Skeletal muscle cell (primary cell): ENCODE measurements at regions not wholly inside any gene's neighbourhood (a gene's known extent, or its start where the extent isn't known, plus 50 kb on each side); places are given as distances from the start of the nearest gene placed in this dataset.

Experiments
- DNase-seq: peaks from one replicate; pipeline ENCODE4 v3.0.0-alpha.2; 2010; ENCODE audit warnings: low read depth
- H3K4me3 ChIP-seq: 2 replicates; pipeline ENCODE4 v1.5.1; 2011; ENCODE audit warnings: low read depth, mild to moderate bottlenecking, control low read depth, low read length, moderate library complexity

GRCh38 chr12:19957308-19958125 lies 410.8 kb upstream of the PDE3A start:
- H3K4me3 ChIP-seq, result no peak overlapping the region
- peak; percentile 86 for DNase-seq

DNA sequence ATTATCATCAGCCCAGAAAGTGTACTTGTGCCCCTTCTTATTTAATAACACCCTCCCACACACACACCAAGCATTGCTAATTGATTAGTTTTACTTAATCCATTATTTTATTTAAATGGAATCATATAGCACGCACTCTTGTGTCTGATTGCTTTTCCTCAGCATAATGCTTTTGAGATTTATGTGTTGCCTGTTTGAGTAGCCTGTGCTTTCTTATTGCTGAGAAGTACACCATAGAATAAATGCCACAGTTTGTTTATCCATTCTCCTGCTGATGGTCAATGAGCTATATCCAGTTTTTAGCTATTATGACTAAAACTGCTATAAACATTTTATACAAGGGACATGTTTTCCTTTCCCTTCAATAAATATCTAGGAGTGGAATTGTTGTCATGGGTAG lies 409.9 kb upstream of the PDE3A start:
- H3K4me3 ChIP-seq, result no peak overlapping the region
- DNase-seq, result no peak

GRCh38 chr12:19959353-19959752 lies 409.0 kb upstream of the PDE3A start:
- no peak overlapping the region for H3K4me3 ChIP-seq
- no peak for DNase-seq

DNA sequence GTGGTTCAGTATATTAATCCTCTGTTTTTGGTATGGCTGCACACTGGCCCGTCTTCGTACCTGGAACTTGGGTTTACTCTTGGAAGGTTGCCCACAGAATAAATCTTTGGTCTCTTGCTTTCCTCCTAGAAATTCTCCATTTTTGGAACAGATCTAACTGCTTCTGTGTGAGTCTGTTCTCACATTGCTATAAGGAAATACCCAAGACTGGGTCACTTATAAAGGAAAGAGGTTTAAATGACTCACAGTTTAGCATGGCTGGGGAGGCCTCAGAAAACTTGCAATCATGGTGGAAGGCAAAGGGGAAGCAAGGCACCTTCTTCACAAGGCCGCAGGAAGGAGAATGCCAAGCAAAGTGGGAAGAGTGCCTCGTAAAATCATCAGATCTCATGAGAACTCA lies 407.8 kb upstream of the PDE3A start:
- no peak overlapping the region for H3K4me3 ChIP-seq
- no peak for DNase-seq

DNA sequence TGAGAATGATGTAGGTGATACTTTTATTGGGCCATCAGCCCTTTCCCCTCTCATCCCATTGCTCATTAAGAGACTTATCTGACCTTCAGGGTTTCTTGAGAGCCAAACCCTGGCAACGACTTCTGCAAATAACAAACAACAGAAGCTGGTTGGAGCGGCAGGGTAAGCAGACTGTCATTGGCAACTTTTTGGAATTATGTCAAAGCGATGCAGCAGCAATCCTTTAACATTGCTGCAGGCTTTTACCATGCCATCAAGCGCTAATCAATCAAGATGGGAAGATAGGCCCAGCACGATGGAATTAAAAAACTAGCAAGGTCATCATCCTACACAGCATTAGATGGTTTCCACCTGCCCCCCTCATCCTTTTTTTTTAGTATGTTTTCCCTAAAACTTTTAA lies 406.1 kb upstream of the PDE3A start:
- H3K4me3 ChIP-seq, result no peak overlapping the region
- DNase-seq, result no peak

- H3K4me3 ChIP-seq, result no peak overlapping the region
Observed at GRCh38 chr12:19963972-19964371, 404.4 kb upstream of the PDE3A start.

DNA sequence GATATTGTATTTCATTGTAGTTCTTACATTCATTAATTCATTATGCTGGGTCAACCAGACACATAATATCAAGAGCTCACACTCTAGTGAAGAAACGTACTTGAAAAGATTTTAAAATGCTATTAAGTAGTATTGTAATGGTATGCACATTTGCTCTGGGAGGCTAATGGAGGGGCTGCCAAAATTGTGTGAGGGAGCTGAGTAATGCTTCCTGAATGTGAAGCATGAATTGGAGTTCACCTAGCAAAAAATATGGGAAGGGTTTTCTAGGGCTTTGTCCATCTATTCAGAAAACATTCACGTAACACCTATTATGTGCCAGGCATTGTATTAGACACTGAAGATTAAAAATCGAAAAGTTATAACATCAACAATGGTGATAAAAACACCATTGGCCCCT lies 403.8 kb upstream of the PDE3A start:
- no peak overlapping the region for H3K4me3 ChIP-seq
- no peak for DNase-seq

More at GRCh38 chr12:19963972-19964371, 404.4 kb upstream of the PDE3A start:
- no peak for DNase-seq

DNA sequence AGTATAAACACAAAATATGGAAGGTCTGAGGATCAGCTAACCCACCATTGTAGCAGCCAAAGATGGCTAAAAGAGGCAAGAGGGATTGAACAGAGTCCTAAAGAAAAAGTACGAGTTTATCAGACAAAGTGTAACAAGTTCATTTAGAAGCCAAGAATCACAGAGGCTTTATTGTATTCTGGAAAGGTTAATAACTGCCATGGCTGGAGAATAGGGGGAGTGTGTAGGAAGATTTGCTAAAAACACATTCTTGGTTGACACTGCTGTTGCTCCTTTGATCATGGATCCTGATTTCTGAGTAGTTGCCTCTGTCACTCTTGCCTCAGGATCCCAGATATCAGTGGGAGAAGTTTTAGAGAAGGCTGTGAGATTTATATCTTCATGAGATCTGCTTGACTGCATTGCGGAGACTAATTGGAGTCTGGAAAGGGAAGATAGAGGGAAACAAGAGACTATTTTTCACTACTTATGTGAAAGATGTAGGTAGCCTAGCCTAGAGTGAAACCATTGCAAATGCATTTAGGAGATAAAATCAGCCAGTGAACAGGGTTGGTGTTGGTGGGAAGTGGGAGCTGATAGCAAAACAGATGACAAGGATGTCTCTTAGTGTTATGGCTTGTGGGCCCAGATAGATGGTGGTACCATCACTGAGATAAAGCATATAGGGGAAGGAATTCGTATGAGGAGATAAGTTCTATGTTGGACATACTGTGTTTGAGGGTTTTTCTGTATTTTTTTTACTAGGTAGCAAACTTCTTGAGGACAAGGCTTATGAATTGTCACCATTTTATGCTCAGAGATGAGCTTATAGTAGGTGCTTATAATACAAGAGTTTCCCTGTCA lies 402.9 kb upstream of the PDE3A start:
- DNase-seq, result no peak
- H3K4me3 ChIP-seq, result no peak overlapping the region

DNA sequence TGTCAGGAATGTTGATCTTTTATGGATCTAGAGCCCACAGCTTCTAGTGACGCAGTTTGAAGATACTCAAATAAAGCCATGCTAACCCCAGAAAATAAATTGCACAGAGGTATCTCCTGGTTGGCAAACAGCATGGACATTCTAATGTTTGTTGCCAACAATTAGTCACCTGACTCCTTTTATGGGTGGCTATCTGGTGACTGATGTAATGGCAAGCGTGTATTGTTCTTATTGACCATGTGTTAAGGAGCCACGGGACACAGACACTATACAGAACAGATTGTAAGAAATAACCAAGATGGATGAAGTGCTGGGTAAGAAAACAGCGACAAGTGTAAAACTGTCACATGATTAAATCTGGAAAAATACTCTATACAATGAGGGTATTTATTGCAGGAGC lies 401.3 kb upstream of the PDE3A start:
- no peak for DNase-seq
- H3K4me3 ChIP-seq, result no peak overlapping the region

- DNase-seq, result peak; percentile 97
- H3K4me3 ChIP-seq, result no peak overlapping the region
Observed at GRCh38 chr12:19967431-19967830, 400.9 kb upstream of the PDE3A start.

DNA sequence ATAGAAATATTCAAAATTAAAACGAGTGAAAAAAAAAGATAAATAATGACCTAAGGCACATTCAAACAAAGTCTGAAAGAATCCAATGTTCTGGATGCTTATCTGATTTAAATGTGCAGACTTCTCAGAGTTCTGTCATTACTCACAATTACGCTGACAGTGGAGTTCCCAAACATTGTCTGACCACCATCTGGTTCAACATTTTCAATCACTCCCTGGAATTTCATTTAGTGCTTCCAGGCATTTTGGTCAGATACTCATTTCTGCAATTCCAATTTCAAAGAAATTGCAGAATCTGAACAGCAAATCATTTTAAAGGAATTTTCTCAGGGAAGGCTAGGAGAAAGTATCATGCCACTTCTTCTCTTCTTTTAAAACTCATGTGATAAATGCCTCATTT lies 398.2 kb upstream of the PDE3A start:
- H3K4me3 ChIP-seq, result no peak overlapping the region
- no peak for DNase-seq

- no peak for DNase-seq
- H3K4me3 ChIP-seq, result no peak overlapping the region
Observed at GRCh38 chr12:19970821-19971220, 397.5 kb upstream of the PDE3A start.

DNA sequence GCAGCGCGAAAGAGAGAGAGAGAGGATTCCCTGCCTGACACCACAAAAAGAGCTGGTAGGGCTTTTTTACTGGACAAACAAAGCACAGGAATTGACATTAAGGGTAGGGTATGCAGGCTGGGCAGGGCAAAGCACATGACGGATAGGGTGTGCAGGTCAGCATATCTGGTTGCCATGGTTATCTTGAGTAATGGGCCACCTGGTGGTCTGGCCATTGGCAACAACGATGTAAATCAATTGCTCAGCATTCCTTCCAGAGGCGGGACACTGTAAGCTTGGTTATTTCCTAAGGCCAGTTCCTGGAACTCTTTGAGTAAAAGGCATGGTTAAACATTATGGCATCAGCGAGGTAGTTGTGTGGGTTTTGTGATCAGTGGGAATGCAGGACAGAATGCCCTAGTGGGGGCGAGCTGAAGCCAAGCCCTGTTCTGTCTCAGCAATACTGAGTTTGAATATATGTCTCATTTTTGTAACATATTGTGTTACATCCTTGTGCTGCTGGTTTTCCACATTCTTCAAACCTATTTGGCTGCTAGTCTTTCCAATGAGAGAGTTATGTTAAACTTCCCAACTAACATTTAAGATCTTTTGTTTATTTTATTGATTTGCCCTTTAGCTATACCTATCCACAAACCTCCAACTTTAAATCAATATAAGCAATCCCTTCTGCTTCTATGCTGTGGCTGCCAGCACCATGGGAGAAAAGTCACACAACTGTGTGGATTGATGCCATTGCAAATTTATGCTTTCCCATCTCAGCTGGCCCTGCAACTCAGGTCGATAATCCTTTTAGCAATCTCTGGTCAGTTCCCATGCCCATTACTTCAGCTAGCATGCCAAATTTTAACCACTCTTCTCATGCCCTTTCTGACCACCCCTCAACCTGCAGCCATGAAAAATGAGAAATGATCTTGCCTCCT lies 396.7 kb upstream of the PDE3A start:
- H3K4me3 ChIP-seq, result no peak overlapping the region
- peak; percentile 78 for DNase-seq

DNA sequence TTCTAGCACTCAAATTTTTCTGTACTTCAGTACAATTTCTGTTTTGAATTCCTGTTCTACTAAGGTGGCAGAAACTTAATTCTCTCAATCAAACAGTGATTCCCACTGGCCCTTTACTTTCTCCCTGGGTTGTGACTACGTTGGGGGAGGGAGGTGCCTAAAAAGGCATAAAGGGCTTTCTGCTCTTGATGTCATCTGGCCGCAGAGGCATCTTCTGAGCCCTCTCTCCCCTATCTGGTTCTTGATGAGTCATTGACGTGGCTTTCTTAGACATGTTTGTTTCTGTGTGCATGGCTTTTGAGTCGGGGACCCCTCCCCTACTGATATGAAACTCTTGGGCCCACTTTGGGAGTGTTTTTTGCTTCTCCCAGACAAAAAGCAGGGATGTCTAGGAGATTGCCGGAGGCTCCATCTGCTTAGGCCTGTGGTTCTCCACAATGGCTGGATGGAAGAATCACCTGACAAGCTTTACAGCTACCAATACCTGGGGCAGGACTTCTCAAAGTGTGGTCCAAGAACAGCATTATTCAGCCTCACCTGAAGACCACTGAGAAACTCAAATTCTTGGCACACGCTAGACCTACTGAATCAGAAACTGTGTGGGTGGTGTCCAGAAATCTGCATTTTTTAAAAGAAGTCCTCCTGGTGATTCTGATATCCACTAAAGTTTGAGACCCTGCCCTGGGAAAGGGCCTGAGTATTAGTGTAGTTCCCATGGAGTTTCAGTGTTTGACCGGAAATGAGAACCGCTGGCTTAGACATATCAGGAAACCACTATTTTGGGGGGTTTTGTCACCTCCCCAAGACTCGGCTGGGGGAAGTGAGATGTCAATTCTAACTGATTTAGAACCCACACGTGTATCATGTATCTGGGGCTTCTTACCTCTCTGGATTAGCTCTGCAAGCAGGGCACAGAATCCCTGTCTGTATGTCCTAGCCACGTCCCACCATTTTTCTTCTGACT lies 395.7 kb upstream of the PDE3A start:
- DNase-seq, result no peak

DNA sequence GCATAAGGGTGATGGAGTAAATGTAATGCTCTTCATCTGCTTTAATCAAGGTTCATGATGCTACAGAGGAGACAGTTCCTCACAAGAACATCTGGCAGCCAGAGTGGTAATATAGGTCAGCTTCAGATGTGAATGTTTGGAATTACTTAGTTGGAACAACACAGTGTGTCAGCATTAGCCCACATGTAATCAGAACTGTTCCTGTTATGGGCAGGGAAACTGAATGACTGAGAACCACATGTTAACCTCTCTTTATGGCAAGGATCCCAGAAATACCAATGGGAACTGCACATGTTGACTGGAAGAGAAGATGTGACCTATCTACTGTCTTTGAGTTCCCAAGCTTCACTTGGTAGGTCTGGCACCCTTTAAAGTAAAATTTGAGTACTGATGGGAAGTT lies 390.1 kb upstream of the PDE3A start:
- no peak overlapping the region for H3K4me3 ChIP-seq
- DNase-seq, result peak; percentile 100

More for the DNA sequence above, 395.7 kb upstream of the PDE3A start:
- no peak overlapping the region for H3K4me3 ChIP-seq

GRCh38 chr12:19979584-19979983 lies 388.8 kb upstream of the PDE3A start:
- no peak overlapping the region for H3K4me3 ChIP-seq
- no peak for DNase-seq

DNA sequence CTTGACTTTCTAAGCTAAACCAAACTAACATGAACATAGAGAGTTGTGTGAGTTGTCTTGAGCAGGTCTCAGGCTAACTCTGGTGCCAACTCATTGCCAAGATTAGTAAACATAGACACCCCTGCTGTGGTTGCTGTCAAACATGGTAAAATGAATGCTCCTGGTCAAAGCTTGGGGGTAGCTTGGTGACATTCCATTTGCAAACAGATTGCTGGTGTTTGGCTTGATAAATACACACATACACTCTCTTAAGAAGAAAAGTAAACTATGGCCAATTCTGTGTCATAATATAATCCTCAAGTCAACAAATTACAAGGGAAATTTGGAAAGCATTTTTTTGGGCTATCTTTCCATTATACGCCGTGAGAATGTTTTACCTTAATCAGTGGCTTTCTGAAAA lies 386.4 kb upstream of the PDE3A start:
- no peak overlapping the region for H3K4me3 ChIP-seq
- DNase-seq, result no peak

GRCh38 chr12:19988001-19988400 lies 380.3 kb upstream of the PDE3A start:
- no peak for DNase-seq
- no peak overlapping the region for H3K4me3 ChIP-seq

DNA sequence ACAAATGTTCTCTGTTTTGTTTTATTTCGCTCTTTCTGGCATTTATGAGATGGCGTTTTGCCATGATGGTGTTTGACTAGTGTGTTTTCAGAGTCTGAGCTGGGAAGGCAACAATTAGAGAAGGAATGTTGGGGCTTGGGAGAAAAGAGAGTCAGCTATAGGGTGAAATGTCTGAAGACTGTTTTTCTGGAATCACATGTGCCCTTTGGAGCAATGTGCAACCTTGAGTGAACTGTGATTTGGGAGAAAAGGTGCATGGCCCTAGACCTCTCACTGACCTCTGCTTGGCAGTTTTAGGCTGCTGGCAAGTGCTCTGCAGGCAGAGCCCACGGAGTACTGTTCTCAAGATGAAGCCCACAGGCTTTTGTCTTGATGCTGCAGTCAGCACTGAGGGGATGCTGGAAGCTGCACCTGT lies 379.9 kb upstream of the PDE3A start:
- no peak overlapping the region for H3K4me3 ChIP-seq
- DNase-seq, result no peak
